ENCODE measurements at regions not wholly inside any gene's neighbourhood (a gene's known extent, or its start where the extent isn't known, plus 50 kb on each side); places are given as distances from the start of the nearest gene placed in this dataset.

DNA sequence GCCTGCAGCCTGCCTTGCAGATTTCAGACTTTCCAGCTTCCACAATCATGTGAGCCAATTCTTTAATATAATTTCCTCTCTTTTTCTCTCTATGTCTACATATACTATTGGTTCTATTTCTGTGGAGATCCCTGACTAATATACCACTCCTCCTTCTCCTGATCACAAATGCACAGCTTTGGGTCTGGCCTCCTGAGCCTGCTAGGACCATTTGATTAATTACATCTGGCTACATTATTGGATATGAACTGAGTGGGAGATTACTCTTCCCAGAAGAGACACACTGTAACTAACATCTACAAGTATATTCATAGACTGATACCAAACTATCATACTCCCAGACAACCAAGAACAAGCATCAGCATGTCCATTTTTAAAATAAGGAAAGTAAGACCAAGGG lies 188.9 kb upstream of the LMCD1 start:
- TF ChIP-seq POLR2AphosphoS5 (IDR thresholded peaks at IDR 0.05; ENCODE audit: low read depth, low read length) (no peak), POLR2A (IDR thresholded peaks at IDR 0.05; ENCODE audit: low read depth, low read length) (no peak), SPI1 (IDR thresholded peaks at IDR 0.05; ENCODE audit: low read depth, low read length) (no peak)

Measured in GM12891 (cell line).